Bone marrow (tissue), 2 donors: ENCODE measurements at regions not wholly inside any gene's neighbourhood (a gene's known extent, or its start where the extent isn't known, plus 50 kb on each side); places are given as distances from the start of the nearest gene placed in this dataset.
"Not testable (repeated sequence)": the region's sequence is repeated elsewhere in the genome, so short reads cannot be mapped to it uniquely, and the experiment has no call there.

Source experiments
- DNase-seq, 2 donors: peaks; one replicate each; lab custom pipeline; 2025; lab: John Stamatoyannopoulos, UW

GRCh38 chr4:38279650-38280322 is 319.6 kb downstream of the PTTG2 start:
- no peak for DNase-seq

GRCh38 chr4:38280323-38280706 is 320.1 kb downstream of the PTTG2 start:
- DNase-seq = no peak

- DNase-seq = no peak
Observed at GRCh38 chr4:38281371-38282071, 321.3 kb downstream of the PTTG2 start.

GRCh38 chr4:38283724-38284123 is 323.5 kb downstream of the PTTG2 start:
- DNase-seq = no peak

GRCh38 chr4:38284294-38285030 is 324.3 kb downstream of the PTTG2 start:
- DNase-seq = no peak

GRCh38 chr4:38287101-38287851 is 327.1 kb downstream of the PTTG2 start:
- DNase-seq = no peak

- DNase-seq = no peak
Observed at GRCh38 chr4:38289553-38289952, 329.4 kb downstream of the PTTG2 start.

- peak in 1 of 2 donors; percentile 54 for DNase-seq
Observed at GRCh38 chr4:38290366-38290765, 330.2 kb downstream of the PTTG2 start.

GRCh38 chr4:38290914-38291313 is 330.7 kb downstream of the PTTG2 start:
- DNase-seq = peak in 1 of 2 donors; percentile 27

GRCh38 chr4:38292529-38292928 is 332.3 kb downstream of the PTTG2 start:
- DNase-seq = no peak

- DNase-seq = no peak
Observed at GRCh38 chr4:38294238-38294637, 334.0 kb downstream of the PTTG2 start.

GRCh38 chr4:38297061-38297460 is 336.9 kb downstream of the PTTG2 start:
- DNase-seq = no peak

- DNase-seq = no peak
Observed at GRCh38 chr4:38298868-38299713, 338.9 kb downstream of the PTTG2 start.

GRCh38 chr4:38302910-38303309 is 342.7 kb downstream of the PTTG2 start:
- no peak for DNase-seq

GRCh38 chr4:38304460-38304859 is 344.3 kb downstream of the PTTG2 start:
- not testable (repeated sequence) for DNase-seq

GRCh38 chr4:38306482-38307071 is 346.4 kb downstream of the PTTG2 start:
- no peak for DNase-seq

GRCh38 chr4:38308728-38309311 is 348.6 kb downstream of the PTTG2 start:
- no peak for DNase-seq

- DNase-seq = no peak
Observed at GRCh38 chr4:38309471-38309870, 349.3 kb downstream of the PTTG2 start.

GRCh38 chr4:38310446-38311043 is 350.3 kb downstream of the PTTG2 start:
- no peak for DNase-seq

- no peak for DNase-seq
Observed at GRCh38 chr4:38311495-38312126, 351.4 kb downstream of the PTTG2 start.
